ENCODE measurements at regions not wholly inside any gene's neighbourhood (a gene's known extent, or its start where the extent isn't known, plus 50 kb on each side); places are given as distances from the start of the nearest gene placed in this dataset.
"Not testable (repeated sequence)": the region's sequence is repeated elsewhere in the genome, so short reads cannot be mapped to it uniquely, and the experiment has no call there.

DNA sequence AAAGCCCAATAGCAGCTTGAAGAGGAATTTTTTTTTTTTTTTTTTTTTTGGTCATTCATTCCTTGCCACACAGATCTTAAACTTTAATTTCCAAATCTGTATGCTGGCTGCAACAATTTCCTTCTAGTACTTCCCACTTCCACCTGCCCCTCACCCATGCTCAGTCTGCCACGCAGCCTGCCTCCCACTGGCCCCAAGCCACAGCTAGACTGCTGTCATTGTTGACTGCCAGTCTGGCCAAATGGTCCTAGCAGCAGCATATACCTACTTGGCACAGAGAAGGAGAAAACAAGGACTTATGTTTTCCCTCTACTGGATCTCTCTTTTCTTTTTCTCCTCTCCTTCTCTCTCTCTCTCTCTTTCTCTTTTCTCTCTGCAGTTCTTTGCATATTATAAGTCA is 118.3 kb upstream of the HEY2 start:
- H3K27me3 ChIP-seq (ENCODE audit: control insufficient read depth in 2 of 2, insufficient read depth in 2 of 2, low read length in 2 of 2) = peaks cover 3 to 8% of the 10 kb centered on the region in 2 experiments
- CTCF ChIA-PET = interaction anchor here (1.1 kb wide), 1 partner anchor 20 kb away, joined by 3 read pairs; no protein-coding TSS in a partner anchor
- intact Hi-C loops (cut with micrococcal nuclease) (no loop called here), dilution Hi-C loops (cut with MboI; ENCODE audit: extremely low pct_ligation_motif_present, low sequenced_read_pairs) (no loop called here)
- no peak overlapping the region for H3K27ac ChIP-seq (ENCODE audit: insufficient read depth, low read depth, low read length)
- no peaks in the 10 kb centered on the region for H3K36me3 ChIP-seq (ENCODE audit: control insufficient read depth in 2 of 2, extremely low read depth in 1 of 2, insufficient read depth in 2 of 2, low read length in 2 of 2)
- no peak overlapping the region for H2AFZ ChIP-seq (ENCODE audit: low read depth, low read length)
- no peak for TF ChIP-seq POLR2AphosphoS5 (IDR thresholded peaks at IDR 0.05; ENCODE audit: insufficient read depth, low read depth, low read length)
- H3K4me1 ChIP-seq (ENCODE audit: control insufficient read depth, extremely low read depth, insufficient read depth, low read length) = no peaks in the 10 kb centered on the region
- POLR2A ChIA-PET = interaction anchor here (0.6 kb wide), 1 partner anchor 238 kb away, joined by 3 read pairs; no protein-coding TSS in a partner anchor
- H3K4me2 ChIP-seq (ENCODE audit: insufficient read depth, low read length) = no peak overlapping the region
- H3K4me3 ChIP-seq (replicated peaks in 1 of 3; ENCODE audit: insufficient read depth in 1 of 3, low read depth in 1 of 3, low read length in 3 of 3) = no peak overlapping the region
- no peak for DNase-seq (ENCODE audit: low read depth, low spot score)
- H3K9me1 ChIP-seq (replicated peaks; ENCODE audit: control insufficient read depth, extremely low read depth, insufficient read depth, low read length) = no peaks in the 10 kb centered on the region
- H3K79me2 ChIP-seq (ENCODE audit: control insufficient read depth, insufficient read depth, low read length) = no peaks in the 10 kb centered on the region
- no peaks in the 10 kb centered on the region for H4K20me1 ChIP-seq (replicated peaks; ENCODE audit: control insufficient read depth, extremely low read depth, insufficient read depth, low read length)
- BruUV-seq (replicated peaks) = no TSS peak
- H3K9ac ChIP-seq (replicated peaks; ENCODE audit: extremely low read depth, insufficient read depth, low read length) = no peak overlapping the region
- H3K9me3 ChIP-seq (replicated peaks; ENCODE audit: control insufficient read depth, insufficient read depth, low read length) = no peaks in the 10 kb centered on the region
- no peak for FAIRE-seq

DNA sequence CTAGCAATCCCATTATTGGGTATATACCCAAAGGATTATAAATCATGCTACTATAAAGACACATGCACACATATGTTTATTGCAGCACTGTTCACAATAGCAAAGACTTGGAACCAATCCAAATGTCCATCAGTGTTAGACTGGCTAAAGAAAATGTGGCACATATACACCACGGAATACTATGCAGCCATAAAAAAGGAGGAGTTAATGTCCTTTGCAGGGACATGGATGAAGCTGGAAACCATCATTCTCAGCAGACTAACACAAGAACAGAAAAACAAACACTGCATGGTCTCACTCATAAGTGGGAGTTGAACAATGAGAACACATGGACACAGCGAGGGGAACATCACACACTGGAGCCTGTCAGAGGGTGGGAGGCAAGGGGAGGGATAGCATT is 113.4 kb upstream of the HEY2 start:
- H3K36me3 ChIP-seq (ENCODE audit: control insufficient read depth in 2 of 2, extremely low read depth in 1 of 2, insufficient read depth in 2 of 2, low read length in 2 of 2); H2AFZ ChIP-seq (ENCODE audit: low read depth, low read length); H3K27ac ChIP-seq (ENCODE audit: insufficient read depth, low read depth, low read length); H3K79me2 ChIP-seq (ENCODE audit: control insufficient read depth, insufficient read depth, low read length); H4K20me1 ChIP-seq (replicated peaks; ENCODE audit: control insufficient read depth, extremely low read depth, insufficient read depth, low read length); H3K27me3 ChIP-seq (ENCODE audit: control insufficient read depth in 2 of 2, insufficient read depth in 2 of 2, low read length in 2 of 2); H3K9me3 ChIP-seq (replicated peaks; ENCODE audit: control insufficient read depth, insufficient read depth, low read length); FAIRE-seq; POLR2A ChIA-PET; DNase-seq (ENCODE audit: low read depth, low spot score); H3K4me2 ChIP-seq (ENCODE audit: insufficient read depth, low read length); intact Hi-C loops (cut with micrococcal nuclease); H3K9ac ChIP-seq (replicated peaks; ENCODE audit: extremely low read depth, insufficient read depth, low read length); H3K4me1 ChIP-seq (ENCODE audit: control insufficient read depth, extremely low read depth, insufficient read depth, low read length); H3K9me1 ChIP-seq (replicated peaks; ENCODE audit: control insufficient read depth, extremely low read depth, insufficient read depth, low read length); H3K4me3 ChIP-seq (replicated peaks in 1 of 3; ENCODE audit: insufficient read depth in 1 of 3, low read depth in 1 of 3, low read length in 3 of 3); dilution Hi-C loops (cut with MboI; ENCODE audit: extremely low pct_ligation_motif_present, low sequenced_read_pairs); CTCF ChIA-PET; BruUV-seq (replicated peaks): not testable (repeated sequence)

DNA sequence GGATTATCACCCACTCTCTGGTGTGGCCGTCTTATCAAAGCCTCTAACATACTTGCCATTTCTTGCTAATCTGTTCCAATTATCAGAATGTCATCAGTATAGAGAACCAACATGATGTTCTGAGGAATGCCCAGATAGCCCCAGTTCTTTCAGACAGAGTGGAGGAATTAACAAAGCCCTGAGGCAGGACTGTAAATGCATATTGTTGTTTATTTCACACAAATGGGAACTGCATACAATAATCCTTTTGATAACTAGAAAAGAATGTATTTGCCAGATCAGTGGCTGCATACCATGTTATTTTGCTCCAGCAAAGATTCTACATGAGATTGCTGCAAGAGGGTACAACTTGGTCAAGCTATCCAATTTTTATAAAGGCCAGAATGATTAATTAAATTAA is 112.8 kb upstream of the HEY2 start:
- FAIRE-seq (no peak), DNase-seq (ENCODE audit: low read depth, low spot score) (no peak)
- ChIA-PET CTCF (no interaction called here), POLR2A (no interaction called here)
- no peaks in the 10 kb centered on the region for H3K36me3 ChIP-seq (ENCODE audit: control insufficient read depth in 2 of 2, extremely low read depth in 1 of 2, insufficient read depth in 2 of 2, low read length in 2 of 2)
- dilution Hi-C loops (cut with MboI; ENCODE audit: extremely low pct_ligation_motif_present, low sequenced_read_pairs) = no loop called here
- no peak overlapping the region for H3K27ac ChIP-seq (ENCODE audit: insufficient read depth, low read depth, low read length)
- no peaks in the 10 kb centered on the region for H3K9me1 ChIP-seq (replicated peaks; ENCODE audit: control insufficient read depth, extremely low read depth, insufficient read depth, low read length)
- H3K27me3 ChIP-seq (ENCODE audit: control insufficient read depth in 2 of 2, insufficient read depth in 2 of 2, low read length in 2 of 2) = peaks cover 0 to 5% of the 10 kb centered on the region in 2 experiments
- no peaks in the 10 kb centered on the region for H3K9me3 ChIP-seq (replicated peaks; ENCODE audit: control insufficient read depth, insufficient read depth, low read length)
- H3K4me3 ChIP-seq (replicated peaks in 1 of 3; ENCODE audit: insufficient read depth in 1 of 3, low read depth in 1 of 3, low read length in 3 of 3) = no peak overlapping the region
- no TSS peak for BruUV-seq (replicated peaks)
- H3K79me2 ChIP-seq (ENCODE audit: control insufficient read depth, insufficient read depth, low read length) = no peaks in the 10 kb centered on the region
- intact Hi-C loops (cut with micrococcal nuclease) = no loop called here
- H3K4me1 ChIP-seq (ENCODE audit: control insufficient read depth, extremely low read depth, insufficient read depth, low read length) = peaks cover 5% of the 10 kb centered on the region
- TF ChIP-seq FOS (IDR thresholded peaks at IDR 0.05; ENCODE audit: borderline replicate concordance, insufficient read depth, low read length) (no peak), EZH2 (IDR thresholded peaks at IDR 0.05; ENCODE audit: borderline replicate concordance, low read depth, low read length, severe bottlenecking) (no peak), JUN (IDR thresholded peaks at IDR 0.05; ENCODE audit: borderline replicate concordance, insufficient read depth, insufficient read length, low read depth) (no peak), GATA2 (IDR thresholded peaks at IDR 0.05; ENCODE audit: insufficient read depth, insufficient read length, low read depth, low read length) (no peak)
- TF ChIP-seq, protein P1, sequence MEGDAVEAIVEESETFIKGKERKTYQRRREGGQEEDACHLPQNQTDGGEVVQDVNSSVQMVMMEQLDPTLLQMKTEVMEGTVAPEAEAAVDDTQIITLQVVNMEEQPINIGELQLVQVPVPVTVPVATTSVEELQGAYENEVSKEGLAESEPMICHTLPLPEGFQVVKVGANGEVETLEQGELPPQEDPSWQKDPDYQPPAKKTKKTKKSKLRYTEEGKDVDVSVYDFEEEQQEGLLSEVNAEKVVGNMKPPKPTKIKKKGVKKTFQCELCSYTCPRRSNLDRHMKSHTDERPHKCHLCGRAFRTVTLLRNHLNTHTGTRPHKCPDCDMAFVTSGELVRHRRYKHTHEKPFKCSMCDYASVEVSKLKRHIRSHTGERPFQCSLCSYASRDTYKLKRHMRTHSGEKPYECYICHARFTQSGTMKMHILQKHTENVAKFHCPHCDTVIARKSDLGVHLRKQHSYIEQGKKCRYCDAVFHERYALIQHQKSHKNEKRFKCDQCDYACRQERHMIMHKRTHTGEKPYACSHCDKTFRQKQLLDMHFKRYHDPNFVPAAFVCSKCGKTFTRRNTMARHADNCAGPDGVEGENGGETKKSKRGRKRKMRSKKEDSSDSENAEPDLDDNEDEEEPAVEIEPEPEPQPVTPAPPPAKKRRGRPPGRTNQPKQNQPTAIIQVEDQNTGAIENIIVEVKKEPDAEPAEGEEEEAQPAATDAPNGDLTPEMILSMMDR (IDR thresholded peaks at IDR 0.05; ENCODE audit: extremely low read depth in 1 of 2, insufficient read depth in 1 of 2, low read depth in 1 of 2, low read length in 2 of 2) = no peak
- TF ChIP-seq, protein P2, sequence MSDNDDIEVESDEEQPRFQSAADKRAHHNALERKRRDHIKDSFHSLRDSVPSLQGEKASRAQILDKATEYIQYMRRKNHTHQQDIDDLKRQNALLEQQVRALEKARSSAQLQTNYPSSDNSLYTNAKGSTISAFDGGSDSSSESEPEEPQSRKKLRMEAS (IDR thresholded peaks at IDR 0.05; ENCODE audit: insufficient read depth, insufficient read length) = no peak
- no peak overlapping the region for H3K4me2 ChIP-seq (ENCODE audit: insufficient read depth, low read length)
- H4K20me1 ChIP-seq (replicated peaks; ENCODE audit: control insufficient read depth, extremely low read depth, insufficient read depth, low read length) = no peaks in the 10 kb centered on the region
- no peak overlapping the region for H3K9ac ChIP-seq (replicated peaks; ENCODE audit: extremely low read depth, insufficient read depth, low read length)
- H2AFZ ChIP-seq (ENCODE audit: low read depth, low read length) = no peak overlapping the region

All from endothelial cell of umbilical vein (primary cell).